Smooth muscle cell (in vitro differentiated cells): ENCODE measurements at regions not wholly inside any gene's neighbourhood (a gene's known extent, or its start where the extent isn't known, plus 50 kb on each side); places are given as distances from the start of the nearest gene placed in this dataset.
"Not testable (repeated sequence)": the region's sequence is repeated elsewhere in the genome, so short reads cannot be mapped to it uniquely, and the experiment has no call there.

ENCODE experiments used
- DNase-seq: peaks from one replicate; lab custom pipeline; 2025; ENCODE audit not compliant: unreplicated experiment; lab: John Stamatoyannopoulos, UW
- H2AFZ ChIP-seq: fragments of 200-600 bp; sonication (generic); 2 replicates; pipeline ENCODE4 v1.6.0; 2016; ENCODE audit warnings: antibody characterized with exemption, low read depth, mild to moderate bottlenecking
- H3F3A ChIP-seq: fragments of 200-600 bp; sonication (generic); 2 replicates; pipeline ENCODE4 v1.6.0; 2017; ENCODE audit warnings: antibody characterized with exemption, low read depth
- H3K27ac ChIP-seq: fragments of 200-600 bp; sonication (generic); 2 replicates; pipeline ENCODE4 v1.5.1; 2016; ENCODE audit warnings: low read depth, mild to moderate bottlenecking
- H3K27me3 ChIP-seq: fragments of 200-600 bp; sonication (generic); 2 replicates; pipeline ENCODE4 v1.6.1; 2016; ENCODE audit warnings: low read depth, mild to moderate bottlenecking
- H3K36me3 ChIP-seq: fragments of 200-600 bp; sonication (generic); 2 replicates; pipeline ENCODE4 v1.5.1; 2016; ENCODE audit warnings: low read depth
- H3K4me1 ChIP-seq: fragments of 200-600 bp; sonication (generic); 2 replicates; pipeline ENCODE4 v1.5.1; 2016; ENCODE audit warnings: low read depth
- H3K4me2 ChIP-seq: fragments of 200-600 bp; sonication (generic); 2 replicates; pipeline ENCODE4 v1.6.0; 2016; ENCODE audit warnings: mild to moderate bottlenecking
- H3K4me3 ChIP-seq: fragments of 200-600 bp; sonication (generic); 2 replicates; pipeline ENCODE4 v1.5.1; 2016; ENCODE audit warnings: mild to moderate bottlenecking
- H3K79me2 ChIP-seq: fragments of 200-600 bp; sonication (generic); 2 replicates; pipeline ENCODE4 v1.6.0; 2016; ENCODE audit warnings: low read depth, mild to moderate bottlenecking
- H3K9ac ChIP-seq: fragments of 200-600 bp; sonication (generic); 2 replicates; pipeline ENCODE4 v1.6.0; 2016; ENCODE audit warnings: low read depth
- H3K9me3 ChIP-seq: fragments of 200-600 bp; sonication (generic); replicated peaks from 2 replicates; pipeline ENCODE4 v1.5.1; 2016; ENCODE audit warnings: low read depth
- H4K20me1 ChIP-seq: fragments of 200-600 bp; sonication (generic); 2 replicates; pipeline ENCODE4 v1.6.0; 2016; ENCODE audit warnings: low read depth
- CTCF ChIP-seq: fragments of 200-600 bp; sonication (generic); IDR thresholded peaks from 2 replicates; pipeline ENCODE4 v1.5.1; 2017; ENCODE audit warnings: borderline replicate concordance, mild to moderate bottlenecking, antibody characterized with exemption; ENCODE audit not compliant: insufficient read depth, poor library complexity, severe bottlenecking
- WGBS: methylation state at CpG from one replicate; pipeline ENCODE4 v1.1.7; 2016; ENCODE audit warnings: low lambda C conversion rate; 5-methylcytosine and 5-hydroxymethylcytosine counted together

GRCh38 chr22:22697377-22698117 lies 53.1 kb downstream of the GGTLC2 start:
- Histone ChIP-seq H3K4me2 (no peak overlapping the region), H3K9me3 (no peaks in the 10 kb centered on the region), H3K27me3 (peaks cover 47% of the 10 kb centered on the region), H3F3A (no peaks in the 10 kb centered on the region), H3K79me2 (no peaks in the 10 kb centered on the region), H3K36me3 (no peaks in the 10 kb centered on the region), H4K20me1 (no peaks in the 10 kb centered on the region), H3K27ac (no peak overlapping the region), H3K9ac (no peak overlapping the region), H2AFZ (no peak overlapping the region), H3K4me3 (no peak overlapping the region), H3K4me1 (no peaks in the 10 kb centered on the region)
- TF ChIP-seq CTCF: no peak
- 72% methylated on average over 9 of the region's 12 CpGs for WGBS
- DNase-seq: no peak

- no peak overlapping the region for H3K4me2 ChIP-seq
- H3K4me3 ChIP-seq: no peak overlapping the region
- H3K4me1 ChIP-seq: no peaks in the 10 kb centered on the region
- no peak for TF ChIP-seq CTCF
- H3K9ac ChIP-seq: no peak overlapping the region
- H3K9me3 ChIP-seq: no peaks in the 10 kb centered on the region
- H4K20me1 ChIP-seq: no peaks in the 10 kb centered on the region
- no peaks in the 10 kb centered on the region for H3K36me3 ChIP-seq
- no peaks in the 10 kb centered on the region for H3F3A ChIP-seq
- no peak overlapping the region for H3K27ac ChIP-seq
- peaks cover 47% of the 10 kb centered on the region for H3K27me3 ChIP-seq
- no peaks in the 10 kb centered on the region for H3K79me2 ChIP-seq
- DNase-seq: no peak
- no peak overlapping the region for H2AFZ ChIP-seq
- WGBS: 87% methylated on average over 7 of the region's 7 CpGs
Observed at GRCh38 chr22:22698263-22698750, 53.9 kb downstream of the GGTLC2 start.

- WGBS: 59% methylated on average over 1 of the region's 1 CpG
- no peaks in the 10 kb centered on the region for H3K36me3 ChIP-seq
Observed at GRCh38 chr22:22700631-22701030, 56.2 kb downstream of the GGTLC2 start.

GRCh38 chr22:22701557-22701956 lies 57.1 kb downstream of the GGTLC2 start:
- not testable (repeated sequence) for H3K4me1 ChIP-seq, H2AFZ ChIP-seq, H3F3A ChIP-seq, H3K4me2 ChIP-seq, DNase-seq, H3K4me3 ChIP-seq, H3K79me2 ChIP-seq, H4K20me1 ChIP-seq, H3K9me3 ChIP-seq, H3K9ac ChIP-seq, H3K36me3 ChIP-seq, H3K27ac ChIP-seq
- peaks cover 45% of the 10 kb centered on the region for H3K27me3 ChIP-seq

More at GRCh38 chr22:22700631-22701030, 56.2 kb downstream of the GGTLC2 start:
- no peak for TF ChIP-seq CTCF
- H3K79me2 ChIP-seq: no peaks in the 10 kb centered on the region
- H3K9ac ChIP-seq: no peak overlapping the region
- no peak overlapping the region for H3K27ac ChIP-seq
- H3K4me2 ChIP-seq: no peak overlapping the region
- H3F3A ChIP-seq: no peaks in the 10 kb centered on the region
- H2AFZ ChIP-seq: no peak overlapping the region
- H3K4me1 ChIP-seq: no peaks in the 10 kb centered on the region
- no peak for DNase-seq
- H4K20me1 ChIP-seq: no peaks in the 10 kb centered on the region
- H3K27me3 ChIP-seq: peaks cover 41% of the 10 kb centered on the region
- H3K9me3 ChIP-seq: no peaks in the 10 kb centered on the region
- no peak overlapping the region for H3K4me3 ChIP-seq
